Upper lobe of left lung (tissue), 6 donors: ENCODE measurements at regions not wholly inside any gene's neighbourhood (a gene's known extent, or its start where the extent isn't known, plus 50 kb on each side); places are given as distances from the start of the nearest gene placed in this dataset.

Source experiments
- ATAC-seq, 2 donors: fragments of 200-7000 bp; cut with Tn5 transposase; one replicate each; pipeline ENCODE4 v1.9.1; 2022; ENCODE audit warnings: mild to moderate bottlenecking in 2 of 2, moderate library complexity in 2 of 2; ENCODE audit not compliant: low FRiP score in 2 of 2
- DNase-seq, 2 donors: peaks; one replicate each; pipeline ENCODE4 v3.0.0-alpha.2; 2019 to 2020
- H3K27ac ChIP-seq, 4 donors: fragments of 200-600 bp; sonication (generic); one replicate each; pipeline ENCODE4 v1.5.1; 2016 to 2019
- H3K27me3 ChIP-seq, 4 donors: fragments of 200-600 bp; sonication (generic); one replicate each; pipeline ENCODE4 v1.5.1; 2017 to 2019
- H3K36me3 ChIP-seq, 4 donors: fragments of 200-600 bp; sonication (generic); one replicate each; pipeline ENCODE4 v1.5.1; 2016 to 2019
- H3K4me1 ChIP-seq, 4 donors: fragments of 200-600 bp; sonication (generic); one replicate each; pipeline ENCODE4 v1.5.1; 2018 to 2019
- H3K4me3 ChIP-seq, 4 donors: fragments of 200-600 bp; sonication (generic); one replicate each; pipeline ENCODE4 v1.5.1; 2017 to 2019; ENCODE audit warnings: mild to moderate bottlenecking in 2 of 4, moderate library complexity in 1 of 4
- H3K9me3 ChIP-seq, 4 donors: fragments of 200-600 bp; sonication (generic); one replicate each; pipeline ENCODE4 v1.5.1; 2018 to 2019
- EP300 ChIP-seq, 4 donors: sonication (generic); formaldehyde crosslinking; IDR thresholded peaks; one replicate each; pipeline ENCODE4 v1.5.1; 2017; ENCODE audit warnings: antibody characterized with exemption in 4 of 4, control low read depth in 2 of 4
- POLR2A ChIP-seq, 4 donors: fragments of 450-650 bp; IDR thresholded peaks; one replicate each; pipeline ENCODE4 v1.5.1; 2016 to 2017; ENCODE audit warnings: antibody characterized with exemption in 4 of 4, mild to moderate bottlenecking in 2 of 4
- POLR2AphosphoS5 ChIP-seq, 2 donors: sonication (generic); formaldehyde crosslinking; IDR thresholded peaks; one replicate each; pipeline ENCODE4 v1.5.1; 2017; ENCODE audit warnings: antibody characterized with exemption in 2 of 2
- WGBS, 2 donors: methylation state at CpG; one replicate each; pipeline ENCODE4 v1.1.5; 2017 to 2018; 5-methylcytosine and 5-hydroxymethylcytosine counted together
- TF ChIP-seq, protein P1 (sequence below), 6 experiments: fragments of 450-650 bp in 4 of 6; fragments of 200-600 bp in 2 of 6; sonication (generic) in 2 of 6; IDR thresholded peaks; one replicate each; pipeline ENCODE4 v1.5.1; 2016 to 2019; ENCODE audit warnings: antibody characterized with exemption in 6 of 6
- donor health status: DM: no; HTN: no; CAD: no; lungs with moderate emphysema.
- donor health status: DM: no; HTN: yes; CAD: no; lungs with severe emphysema.

DNA sequence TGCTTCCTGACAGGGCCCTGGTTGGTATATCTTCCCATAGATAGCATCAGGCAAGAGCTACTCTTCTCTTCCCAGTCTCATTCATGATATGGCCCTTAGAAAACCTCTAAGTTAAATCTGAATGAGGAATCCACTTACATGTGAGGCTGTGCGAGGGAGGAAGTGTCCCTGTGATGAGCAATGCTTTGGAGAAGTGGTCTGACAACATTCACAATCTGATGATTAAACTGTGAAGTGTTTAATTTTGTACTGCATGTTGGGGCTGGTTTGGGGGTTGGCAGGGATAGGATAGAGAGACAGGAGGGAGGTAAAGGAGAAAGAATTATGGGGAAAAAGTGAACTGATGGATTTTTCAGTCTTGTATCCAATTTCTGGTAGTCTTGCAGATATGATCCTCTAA is 421.2 kb upstream of the DAB1 start:
- ATAC-seq, result no peak
- WGBS, 2 donors, result 46 to 80% methylated on average over 1 of the region's 1 CpG
- Histone ChIP-seq H3K36me3 (no peaks in the 10 kb centered on the region), H3K4me1 (no peaks in the 10 kb centered on the region), H3K27ac (no peak overlapping the region), H3K4me3 (no peak overlapping the region), H3K9me3 (peaks cover 0 to 13% (median 4%) of the 10 kb centered on the region in 4 donors), H3K27me3 (no peaks in the 10 kb centered on the region)
- TF ChIP-seq POLR2AphosphoS5 (IDR thresholded peaks at IDR 0.05) (no peak), POLR2A (IDR thresholded peaks at IDR 0.05) (no peak), EP300 (IDR thresholded peaks at IDR 0.05) (no peak)
- TF ChIP-seq, protein P1, sequence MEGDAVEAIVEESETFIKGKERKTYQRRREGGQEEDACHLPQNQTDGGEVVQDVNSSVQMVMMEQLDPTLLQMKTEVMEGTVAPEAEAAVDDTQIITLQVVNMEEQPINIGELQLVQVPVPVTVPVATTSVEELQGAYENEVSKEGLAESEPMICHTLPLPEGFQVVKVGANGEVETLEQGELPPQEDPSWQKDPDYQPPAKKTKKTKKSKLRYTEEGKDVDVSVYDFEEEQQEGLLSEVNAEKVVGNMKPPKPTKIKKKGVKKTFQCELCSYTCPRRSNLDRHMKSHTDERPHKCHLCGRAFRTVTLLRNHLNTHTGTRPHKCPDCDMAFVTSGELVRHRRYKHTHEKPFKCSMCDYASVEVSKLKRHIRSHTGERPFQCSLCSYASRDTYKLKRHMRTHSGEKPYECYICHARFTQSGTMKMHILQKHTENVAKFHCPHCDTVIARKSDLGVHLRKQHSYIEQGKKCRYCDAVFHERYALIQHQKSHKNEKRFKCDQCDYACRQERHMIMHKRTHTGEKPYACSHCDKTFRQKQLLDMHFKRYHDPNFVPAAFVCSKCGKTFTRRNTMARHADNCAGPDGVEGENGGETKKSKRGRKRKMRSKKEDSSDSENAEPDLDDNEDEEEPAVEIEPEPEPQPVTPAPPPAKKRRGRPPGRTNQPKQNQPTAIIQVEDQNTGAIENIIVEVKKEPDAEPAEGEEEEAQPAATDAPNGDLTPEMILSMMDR (IDR thresholded peaks at IDR 0.05), result no peak
- no peak for DNase-seq

DNA sequence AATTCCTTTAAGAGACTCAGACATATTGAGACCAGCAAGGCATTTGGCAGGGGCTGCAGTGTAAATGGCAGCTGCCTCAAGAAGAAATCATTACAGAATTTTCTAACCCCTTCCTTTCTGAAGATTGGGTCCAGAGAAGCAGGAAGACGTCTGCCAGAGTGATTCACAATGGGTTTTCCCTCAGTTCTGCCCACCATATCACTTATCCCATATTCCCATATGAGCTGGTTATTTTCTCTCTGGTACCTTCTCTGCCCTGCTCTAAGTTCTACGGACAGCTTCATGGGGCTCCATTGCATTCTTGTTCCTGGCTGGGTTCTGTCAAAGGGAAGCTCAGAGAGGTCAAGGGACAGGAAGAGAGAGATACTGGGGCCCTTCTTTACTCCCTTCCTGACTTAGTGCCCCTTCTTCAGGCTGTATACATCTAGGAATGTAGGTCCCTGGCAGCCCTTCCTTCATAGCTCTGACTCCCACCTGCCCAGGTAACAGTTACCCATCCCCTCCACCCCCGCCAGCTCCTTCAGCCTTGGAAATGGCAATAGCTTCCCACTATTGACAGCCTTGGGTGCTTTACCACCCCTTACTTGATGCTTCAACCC is 420.6 kb upstream of the DAB1 start:
- H3K27me3 ChIP-seq, result no peaks in the 10 kb centered on the region
- no peak overlapping the region for H3K4me3 ChIP-seq
- H3K27ac ChIP-seq, result no peak overlapping the region
- H3K4me1 ChIP-seq, result no peaks in the 10 kb centered on the region
- 81 to 83% methylated on average over 3 of the region's 3 CpGs for WGBS, 2 donors
- DNase-seq (no peak), ATAC-seq (no peak)
- H3K36me3 ChIP-seq, result no peaks in the 10 kb centered on the region
- TF ChIP-seq EP300 (IDR thresholded peaks at IDR 0.05) (no peak), POLR2A (IDR thresholded peaks at IDR 0.05) (no peak), POLR2AphosphoS5 (IDR thresholded peaks at IDR 0.05) (no peak)
- TF ChIP-seq, protein P1 (IDR thresholded peaks at IDR 0.05), result no peak
- peaks cover 0 to 13% (median 4%) of the 10 kb centered on the region in 4 donors for H3K9me3 ChIP-seq

DNA sequence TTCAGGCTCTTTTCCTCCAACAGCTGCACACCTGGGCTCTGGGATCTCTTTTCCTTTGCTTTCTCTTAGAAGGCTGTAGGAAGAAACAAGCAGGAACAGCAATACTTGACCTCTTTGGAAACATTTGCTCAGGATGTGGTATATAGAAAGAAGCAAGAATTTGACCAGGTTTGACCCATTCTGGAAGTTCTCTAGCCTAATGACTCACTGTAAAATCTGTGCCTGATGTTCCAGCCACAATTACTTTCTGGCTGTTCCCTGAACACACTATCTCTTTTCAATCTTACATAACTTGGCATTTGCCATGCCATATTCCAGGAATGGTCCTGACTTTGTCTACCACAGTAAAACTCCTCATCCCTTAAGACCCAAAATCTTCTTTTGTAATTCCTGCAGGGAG is 419.9 kb upstream of the DAB1 start:
- Histone ChIP-seq H3K27ac (no peak overlapping the region), H3K4me1 (no peaks in the 10 kb centered on the region), H3K27me3 (no peaks in the 10 kb centered on the region), H3K36me3 (no peaks in the 10 kb centered on the region), H3K9me3 (peaks cover 0 to 13% (median 4%) of the 10 kb centered on the region in 4 donors), H3K4me3 (no peak overlapping the region)
- no peak for TF ChIP-seq POLR2A (IDR thresholded peaks at IDR 0.05)
- TF ChIP-seq POLR2AphosphoS5 (IDR thresholded peaks at IDR 0.05), result no peak
- TF ChIP-seq, protein P1 (IDR thresholded peaks at IDR 0.05), result no peak
- TF ChIP-seq EP300 (IDR thresholded peaks at IDR 0.05), result no peak
- ATAC-seq, result no peak
- no peak for DNase-seq

DNA sequence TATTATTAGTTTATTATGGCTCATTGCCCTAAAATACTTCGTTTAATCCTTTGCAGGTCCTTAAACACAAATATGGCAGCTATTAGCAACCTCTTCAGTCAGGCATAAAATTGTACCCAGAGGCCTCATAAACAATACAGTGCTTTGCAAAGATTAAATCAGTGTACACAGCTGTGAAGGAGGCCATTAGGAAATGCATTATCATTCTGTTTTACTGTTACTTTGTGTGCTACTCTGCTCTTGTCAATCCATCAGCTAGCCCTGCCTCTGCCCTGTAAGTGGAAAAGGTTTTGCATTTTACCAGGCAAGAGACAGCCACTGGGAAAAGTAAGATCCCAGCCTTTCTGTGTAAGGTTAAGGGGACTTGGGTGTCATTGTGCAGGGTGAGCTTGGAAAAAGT is 415.7 kb upstream of the DAB1 start:
- Histone ChIP-seq H3K27ac (no peak overlapping the region), H3K9me3 (peaks cover 0 to 13% (median 4%) of the 10 kb centered on the region in 4 donors), H3K27me3 (no peaks in the 10 kb centered on the region), H3K4me3 (no peak overlapping the region), H3K36me3 (no peaks in the 10 kb centered on the region), H3K4me1 (no peaks in the 10 kb centered on the region)
- WGBS, 2 donors, result 85 to 89% methylated on average over 1 of the region's 1 CpG
- no peak for TF ChIP-seq EP300 (IDR thresholded peaks at IDR 0.05)
- TF ChIP-seq POLR2A (IDR thresholded peaks at IDR 0.05), result no peak
- TF ChIP-seq, protein P1 (IDR thresholded peaks at IDR 0.05), result no peak
- TF ChIP-seq POLR2AphosphoS5 (IDR thresholded peaks at IDR 0.05), result no peak
- DNase-seq, result no peak
- ATAC-seq, result no peak

DNA sequence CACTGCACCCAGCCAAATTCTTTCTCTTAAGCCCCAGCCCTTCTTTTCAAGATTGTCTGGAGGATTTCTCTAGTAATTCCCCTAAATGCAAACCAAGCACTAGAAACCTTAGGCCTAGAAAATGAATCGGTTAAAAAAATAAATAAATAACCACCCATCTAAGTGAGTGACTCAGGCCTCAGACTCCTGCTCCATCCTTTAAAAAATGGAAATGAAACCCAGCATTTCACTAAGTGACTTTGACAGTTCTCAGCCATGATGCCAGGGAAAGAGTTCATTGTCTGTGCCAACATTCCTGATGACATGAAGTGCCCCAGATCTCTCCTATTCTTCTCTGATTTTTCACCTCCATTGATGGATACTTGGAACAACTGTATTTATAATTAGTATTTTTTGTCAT is 415.2 kb upstream of the DAB1 start:
- no peak overlapping the region for H3K27ac ChIP-seq
- no peak overlapping the region for H3K4me3 ChIP-seq
- H3K4me1 ChIP-seq, result no peaks in the 10 kb centered on the region
- DNase-seq (no peak), ATAC-seq (no peak)
- peaks cover 0 to 13% (median 4%) of the 10 kb centered on the region in 4 donors for H3K9me3 ChIP-seq
- H3K27me3 ChIP-seq, result no peaks in the 10 kb centered on the region
- 96 to 97% methylated on average over 1 of the region's 1 CpG for WGBS, 2 donors
- no peaks in the 10 kb centered on the region for H3K36me3 ChIP-seq
- TF ChIP-seq POLR2A (IDR thresholded peaks at IDR 0.05) (no peak), EP300 (IDR thresholded peaks at IDR 0.05) (no peak), POLR2AphosphoS5 (IDR thresholded peaks at IDR 0.05) (no peak)
- TF ChIP-seq, protein P1 (IDR thresholded peaks at IDR 0.05), result no peak
